IMR-90 (cell line): ENCODE measurements at regions not wholly inside any gene's neighbourhood (a gene's known extent, or its start where the extent isn't known, plus 50 kb on each side); places are given as distances from the start of the nearest gene placed in this dataset.
A peak's percentile ranks its signal among the peaks of the same experiment; 100 is the strongest.

Experiments
- ATAC-seq: fragments of 200-7000 bp; cut with Tn5 transposase; 2 replicates; pipeline ENCODE4 v1.9.1; 2020; ENCODE audit warnings: low read depth, mild to moderate bottlenecking, moderate library complexity
- BruUV-seq: library from RNA; stranded (reverse); fragments of 400-500 nt; replicated peaks from 2 replicates; lab custom pipeline; 2021; lab: Mats Ljungman, UMichigan
- CTCF ChIA-PET: fragments of 300-600 bp; formaldehyde crosslinking; extraction: SDS; loops from one replicate; lab custom pipeline; 2021; ENCODE audit warnings: antibody characterized with exemption; lab: Yijun Ruan, JAX
- POLR2A ChIA-PET: fragments of 300-600 bp; sonication (Branson Sonifier 250); formaldehyde crosslinking; loops from one replicate; lab custom pipeline; 2022; ENCODE audit warnings: antibody characterized with exemption; ENCODE audit not compliant: unreplicated experiment; lab: Charles Lee
- DNase-seq: peaks from one replicate; pipeline ENCODE4 v3.0.0; 2013
- H2AFZ ChIP-seq: replicated peaks from 2 replicates; pipeline ENCODE3; 2013; ENCODE audit warnings: low read length, mild to moderate bottlenecking; ENCODE audit not compliant: poor library complexity
- H2AK5ac ChIP-seq: 2 replicates; pipeline ENCODE4 v1.6.1; 2013; ENCODE audit warnings: low read depth, low read length, inconsistent platforms
- H2AK9ac ChIP-seq: replicated peaks from 2 replicates; pipeline ENCODE3; 2013; ENCODE audit warnings: mild to moderate bottlenecking, low read depth, low read length, moderate library complexity; ENCODE audit not compliant: poor library complexity
- H2BK120ac ChIP-seq: 2 replicates; pipeline ENCODE4 v1.6.1; 2013; ENCODE audit warnings: low read depth, low read length, inconsistent platforms
- H2BK15ac ChIP-seq: 3 replicates; pipeline ENCODE4 v1.6.1; 2013; ENCODE audit warnings: low read depth, low read length, inconsistent platforms
- H2BK20ac ChIP-seq: 2 replicates; pipeline ENCODE4 v1.6.1; 2013; ENCODE audit warnings: low read depth, mild to moderate bottlenecking, inconsistent platforms, low read length, moderate library complexity
- H2BK5ac ChIP-seq: 2 replicates; pipeline ENCODE4 v1.6.1; 2013; ENCODE audit warnings: mild to moderate bottlenecking, low read depth, low read length, inconsistent platforms; ENCODE audit not compliant: poor library complexity, severe bottlenecking
- H3K14ac ChIP-seq: replicated peaks from 2 replicates; pipeline ENCODE4 v1.6.1; 2013; ENCODE audit warnings: low read depth, low read length, inconsistent platforms
- H3K18ac ChIP-seq: 2 replicates; pipeline ENCODE4 v1.6.1; 2013; ENCODE audit warnings: low read depth, low read length, control low read depth
- H3K23ac ChIP-seq: 2 replicates; pipeline ENCODE4 v1.6.1; 2013; ENCODE audit warnings: low read depth, low read length, inconsistent platforms
- H3K27ac ChIP-seq: 2 replicates; pipeline ENCODE4 v1.5.1; 2013; ENCODE audit warnings: mild to moderate bottlenecking, control low read depth, low read length; ENCODE audit not compliant: insufficient read depth
- H3K27me3 ChIP-seq: 2 replicates; pipeline ENCODE4 v1.6.1; 2013; ENCODE audit warnings: low read length; ENCODE audit not compliant: control insufficient read depth, insufficient read depth
- H3K36me3 ChIP-seq: 2 replicates; pipeline ENCODE4 v1.6.1; 2013; ENCODE audit warnings: low read length, mixed read lengths; ENCODE audit not compliant: control insufficient read depth, insufficient read depth
- H3K4ac ChIP-seq: 2 replicates; pipeline ENCODE4 v1.6.1; 2013; ENCODE audit warnings: low read depth, low read length, inconsistent platforms
- H3K4me1 ChIP-seq: 2 replicates; pipeline ENCODE4 v1.6.1; 2013; ENCODE audit warnings: low read length, mixed read lengths; ENCODE audit not compliant: control insufficient read depth, insufficient read depth
- H3K4me2 ChIP-seq: 2 replicates; pipeline ENCODE4 v1.6.1; 2013; ENCODE audit warnings: low read depth, mild to moderate bottlenecking, control low read depth, low read length, moderate library complexity
- H3K4me3 ChIP-seq: 2 replicates; pipeline ENCODE4 v1.5.1; 2013; ENCODE audit warnings: low read depth, mild to moderate bottlenecking, control low read depth, low read length, moderate library complexity; ENCODE audit not compliant: insufficient read depth
- H3K56ac ChIP-seq: 2 replicates; pipeline ENCODE4 v1.6.1; 2013; ENCODE audit warnings: low read length, inconsistent platforms; ENCODE audit not compliant: insufficient read depth; ENCODE audit errors: extremely low read depth
- H3K79me1 ChIP-seq, 2 experiments: 2 replicates each; pipeline ENCODE4 v1.6.1; 2013; ENCODE audit warnings: low read length in 2 of 2, inconsistent platforms in 1 of 2, low read depth in 1 of 2
- H3K9ac ChIP-seq: 2 replicates; pipeline ENCODE4 v1.6.1; 2013; ENCODE audit warnings: low read depth, low read length, control low read depth
- H3K9me1 ChIP-seq: 2 replicates; pipeline ENCODE4 v1.6.1; 2013; ENCODE audit warnings: low read length, inconsistent platforms; ENCODE audit not compliant: insufficient read depth
- H3K9me3 ChIP-seq: 2 replicates; pipeline ENCODE4 v1.6.1; 2013; ENCODE audit warnings: low read length; ENCODE audit not compliant: control insufficient read depth, insufficient read depth
- H4K20me1 ChIP-seq: 2 replicates; pipeline ENCODE4 v1.6.1; 2013; ENCODE audit warnings: low read length, inconsistent platforms; ENCODE audit not compliant: insufficient read depth
- H4K5ac ChIP-seq: 2 replicates; pipeline ENCODE4 v1.6.1; 2013; ENCODE audit warnings: mild to moderate bottlenecking, low read depth, low read length, control low read depth
- H4K8ac ChIP-seq, 2 experiments: 2 replicates each; pipeline ENCODE4 v1.6.1; 2013; ENCODE audit warnings: low read depth in 2 of 2, low read length in 2 of 2, control low read depth in 1 of 2, inconsistent platforms in 1 of 2
- H4K91ac ChIP-seq: 2 replicates; pipeline ENCODE4 v1.6.1; 2013; ENCODE audit warnings: low read depth, low read length, inconsistent platforms; ENCODE audit not compliant: insufficient read depth
- MAFK ChIP-seq: IDR thresholded peaks from 2 replicates; pipeline ENCODE4 v1.6.1; 2012; ENCODE audit warnings: low read depth, low read length, improper control_type of control experiment
- WGBS, 2 experiments: methylation state at CpG; one replicate each; pipeline versions ENCODE4 v1.1.5 to v1.1.7; 2013; ENCODE audit warnings: missing lambda C conversion rate in 2 of 2; ENCODE audit not compliant: insufficient read length in 1 of 2; ENCODE audit errors: extremely low coverage in 2 of 2; 5-methylcytosine and 5-hydroxymethylcytosine counted together
- dilution Hi-C: fragments of 300-500 bp; cut with HindIII; formaldehyde crosslinking; loops from one replicate; pipeline ENCODE4 v1.14.3; 2018; ENCODE audit warnings: low sequenced_read_pairs; ENCODE audit not compliant: unreplicated experiment
- in situ Hi-C: fragments of 300-500 bp; cut with MboI; formaldehyde crosslinking; loops from 3 replicates; pipeline ENCODE4 v1.14.3; 2019; ENCODE audit warnings: low sequenced_read_pairs, inconsistent platforms, mixed read lengths
- intact Hi-C: fragments of 100-400 bp; cut with micrococcal nuclease; formaldehyde crosslinking; loops from 2 replicates; pipeline ENCODE4 v1.10.0; 2022
- TF ChIP-seq, protein P1 (sequence below): fragments of 150-350 bp; IDR thresholded peaks from 2 replicates; pipeline ENCODE4 v1.6.1; 2016; ENCODE audit warnings: low read depth, mild to moderate bottlenecking, low read length, moderate library complexity, borderline replicate concordance

DNA sequence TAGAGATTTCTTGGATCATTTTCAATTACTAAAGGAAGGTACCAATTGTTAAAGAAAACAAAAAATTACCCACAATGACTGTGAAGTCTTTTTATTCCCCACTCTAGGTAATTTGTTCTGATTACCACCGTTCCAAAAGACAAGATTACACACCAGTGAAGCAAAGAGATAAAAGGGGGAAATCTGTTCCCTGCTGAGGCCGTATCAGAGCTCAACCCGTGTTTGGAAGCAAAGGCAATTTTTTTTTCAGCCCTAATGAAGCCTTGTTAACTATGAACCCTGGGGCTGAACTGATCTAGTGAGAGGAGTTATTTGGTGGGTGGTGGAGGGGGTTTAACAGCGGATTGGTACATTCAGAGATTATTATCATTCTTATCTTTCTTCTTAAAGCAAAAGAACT lies 128.5 kb downstream of the ALDH8A1 start:
- ATAC-seq = no peak

More for the DNA sequence above, 128.5 kb downstream of the ALDH8A1 start:
- Histone ChIP-seq H3K14ac (no peak overlapping the region; the same call in 1 of the 2 replicates), H3K79me1 (no peaks in the 10 kb centered on the region), H3K27me3 (no peaks in the 10 kb centered on the region), H2AK9ac (no peak overlapping the region), H2BK15ac (peak overlapping the region; percentile 87; the same call in 2 of the 3 replicates), H3K9me1 (0 out of 2 replicates have a peak, but pooled peaks cover 7% of the 10 kb centered on the region), H3K18ac (peak overlapping the region; percentile 96), H4K20me1 (no peaks in the 10 kb centered on the region), H3K23ac (no peak overlapping the region), H2AFZ (no peak overlapping the region), H2BK20ac (peak overlapping the region; percentile 64; the same call in 1 of the 2 replicates), H3K4ac (peak overlapping the region; percentile 52), H3K56ac (no peak overlapping the region), H4K5ac (peak overlapping the region; percentile 92), H3K4me1 (peaks cover 9% of the 10 kb centered on the region), H3K4me3 (no peak overlapping the region), H3K27ac (peak overlapping the region; percentile 91; the same call in 1 of the 2 replicates), H3K4me2 (no peak overlapping the region), H4K8ac (peak overlapping the region; percentile 58 to 73; a peak in 3 of 4 replicates), H3K9me3 (no peaks in the 10 kb centered on the region; the same call in 1 of the 2 replicates), H2BK120ac (peak overlapping the region; percentile 86), H4K91ac (peak overlapping the region; percentile 71; the same call in 1 of the 2 replicates), H3K36me3 (no peaks in the 10 kb centered on the region), H2BK5ac (peak overlapping the region; percentile 70), H2AK5ac (peak overlapping the region; percentile 54), H3K9ac (no peak overlapping the region)
- BruUV-seq = no TSS peak
- in situ Hi-C loops (loop anchor here (5.0 kb wide), 1 partner anchor 654 kb away; no protein-coding TSS in a partner anchor), intact Hi-C loops (loop anchor here (5.0 kb wide), 2 partner anchors 399 to 524 kb away; no protein-coding TSS in a partner anchor), dilution Hi-C loops (loop anchor here (10.0 kb wide), 2 partner anchors 177 to 657 kb away; no protein-coding TSS in a partner anchor)
- ChIA-PET POLR2A (no interaction called here), CTCF (interaction anchor here (0.9 kb wide), 1 partner anchor 642 kb away, joined by 3 read pairs; no protein-coding TSS in a partner anchor)
- DNase-seq = no peak
- no peak for TF ChIP-seq MAFK
- TF ChIP-seq, protein P1, sequence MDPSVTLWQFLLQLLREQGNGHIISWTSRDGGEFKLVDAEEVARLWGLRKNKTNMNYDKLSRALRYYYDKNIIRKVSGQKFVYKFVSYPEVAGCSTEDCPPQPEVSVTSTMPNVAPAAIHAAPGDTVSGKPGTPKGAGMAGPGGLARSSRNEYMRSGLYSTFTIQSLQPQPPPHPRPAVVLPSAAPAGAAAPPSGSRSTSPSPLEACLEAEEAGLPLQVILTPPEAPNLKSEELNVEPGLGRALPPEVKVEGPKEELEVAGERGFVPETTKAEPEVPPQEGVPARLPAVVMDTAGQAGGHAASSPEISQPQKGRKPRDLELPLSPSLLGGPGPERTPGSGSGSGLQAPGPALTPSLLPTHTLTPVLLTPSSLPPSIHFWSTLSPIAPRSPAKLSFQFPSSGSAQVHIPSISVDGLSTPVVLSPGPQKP = no peak
- no CpG with 5 or more reads among the region's 4 CpGs for WGBS, 2 experiments
